Endodermal cell (in vitro differentiated cells): ENCODE measurements at regions not wholly inside any gene's neighbourhood (a gene's known extent, or its start where the extent isn't known, plus 50 kb on each side); places are given as distances from the start of the nearest gene placed in this dataset.
"Not testable (repeated sequence)": the region's sequence is repeated elsewhere in the genome, so short reads cannot be mapped to it uniquely, and the experiment has no call there.

ENCODE experiments used
- DNase-seq: peaks from one replicate; pipeline ENCODE4 v3.0.0-alpha.2; 2017
- H3K27ac ChIP-seq: 2 replicates; pipeline ENCODE4 v1.5.1; 2013; ENCODE audit warnings: mild to moderate bottlenecking, low read depth, low read length, moderate library complexity
- H3K27me3 ChIP-seq: 2 replicates; pipeline ENCODE4 v1.6.1; 2013; ENCODE audit warnings: mild to moderate bottlenecking, low read length, moderate library complexity; ENCODE audit not compliant: insufficient read depth, control insufficient read depth, poor library complexity, severe bottlenecking
- H3K36me3 ChIP-seq: 2 replicates; pipeline ENCODE4 v1.7.0; 2013; ENCODE audit warnings: mild to moderate bottlenecking, low read length, moderate library complexity; ENCODE audit not compliant: control insufficient read depth, insufficient read depth
- H3K4me1 ChIP-seq: one replicate; pipeline ENCODE4 v1.7.0; 2013; ENCODE audit warnings: low read length; ENCODE audit not compliant: control insufficient read depth, insufficient read depth
- H3K4me3 ChIP-seq: 2 replicates; pipeline ENCODE4 v1.5.1; 2013; ENCODE audit warnings: mild to moderate bottlenecking, low read length, moderate library complexity
- H3K9ac ChIP-seq: 2 replicates; pipeline ENCODE4 v1.6.1; 2013; ENCODE audit warnings: mild to moderate bottlenecking, low read length, moderate library complexity; ENCODE audit not compliant: poor library complexity, severe bottlenecking; ENCODE audit errors: extremely low read depth
- H3K9me3 ChIP-seq: 2 replicates; pipeline ENCODE4 v1.6.1; 2013; ENCODE audit warnings: mild to moderate bottlenecking, low read length, moderate library complexity; ENCODE audit not compliant: control insufficient read depth
- H3K27ac Mint-ChIP-seq: 2 replicates; pipeline ENCODE4 v1.8.0; 2020; ENCODE audit warnings: mixed read lengths
- H3K27me3 Mint-ChIP-seq: 2 replicates; pipeline ENCODE4 v1.8.0; 2021; ENCODE audit warnings: mild to moderate bottlenecking, mixed read lengths; ENCODE audit not compliant: insufficient read depth
- H3K36me3 Mint-ChIP-seq: 2 replicates; pipeline ENCODE4 v1.8.0; 2020; ENCODE audit warnings: low read depth, mixed read lengths
- H3K4me1 Mint-ChIP-seq: 2 replicates; pipeline ENCODE4 v1.8.0; 2020; ENCODE audit warnings: mixed read lengths
- H3K4me3 Mint-ChIP-seq: 2 replicates; pipeline ENCODE4 v1.8.0; 2020; ENCODE audit warnings: mild to moderate bottlenecking, moderate library complexity, mixed read lengths
- H3K9me3 Mint-ChIP-seq: 2 replicates; pipeline ENCODE4 v1.8.0; 2020; ENCODE audit warnings: mild to moderate bottlenecking, mixed read lengths
- WGBS, 2 experiments: methylation state at CpG; one replicate each; pipeline versions ENCODE4 v1.1.5 to v1.1.7; 2013; ENCODE audit warnings: missing lambda C conversion rate in 2 of 2, mixed read lengths in 1 of 2; ENCODE audit not compliant: insufficient coverage in 1 of 2, insufficient read length in 1 of 2; 5-methylcytosine and 5-hydroxymethylcytosine counted together
- TF ChIP-seq, protein P1 (sequence below): fragments of 200-600 bp; sonication (generic); conservative IDR thresholded peaks from 2 replicates; pipeline ENCODE4 v1.5.0; 2021; ENCODE audit warnings: antibody characterized with exemption, mild to moderate bottlenecking

- Histone ChIP-seq H3K27ac (no peak overlapping the region), H3K4me3 (no peak overlapping the region), H3K27me3 (no peaks in the 10 kb centered on the region), H3K4me1 (no peaks in the 10 kb centered on the region), H3K36me3 (no peaks in the 10 kb centered on the region), H3K9me3 (no peaks in the 10 kb centered on the region), H3K9ac (no peak overlapping the region)
- Mint-ChIP-seq H3K9me3 (no peaks in the 10 kb centered on the region), H3K4me3 (no peak overlapping the region), H3K36me3 (peaks cover 5% of the 10 kb centered on the region), H3K27ac (no peak overlapping the region), H3K27me3 (no peaks in the 10 kb centered on the region), H3K4me1 (peaks cover 2% of the 10 kb centered on the region)
- DNase-seq: no peak
- TF ChIP-seq, protein P1, sequence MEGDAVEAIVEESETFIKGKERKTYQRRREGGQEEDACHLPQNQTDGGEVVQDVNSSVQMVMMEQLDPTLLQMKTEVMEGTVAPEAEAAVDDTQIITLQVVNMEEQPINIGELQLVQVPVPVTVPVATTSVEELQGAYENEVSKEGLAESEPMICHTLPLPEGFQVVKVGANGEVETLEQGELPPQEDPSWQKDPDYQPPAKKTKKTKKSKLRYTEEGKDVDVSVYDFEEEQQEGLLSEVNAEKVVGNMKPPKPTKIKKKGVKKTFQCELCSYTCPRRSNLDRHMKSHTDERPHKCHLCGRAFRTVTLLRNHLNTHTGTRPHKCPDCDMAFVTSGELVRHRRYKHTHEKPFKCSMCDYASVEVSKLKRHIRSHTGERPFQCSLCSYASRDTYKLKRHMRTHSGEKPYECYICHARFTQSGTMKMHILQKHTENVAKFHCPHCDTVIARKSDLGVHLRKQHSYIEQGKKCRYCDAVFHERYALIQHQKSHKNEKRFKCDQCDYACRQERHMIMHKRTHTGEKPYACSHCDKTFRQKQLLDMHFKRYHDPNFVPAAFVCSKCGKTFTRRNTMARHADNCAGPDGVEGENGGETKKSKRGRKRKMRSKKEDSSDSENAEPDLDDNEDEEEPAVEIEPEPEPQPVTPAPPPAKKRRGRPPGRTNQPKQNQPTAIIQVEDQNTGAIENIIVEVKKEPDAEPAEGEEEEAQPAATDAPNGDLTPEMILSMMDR: no peak
- 93 to 94% methylated on average over 3 to 4 of the region's 4 CpGs for WGBS, 2 experiments
Observed at GRCh38 chr6:138671351-138671750, 102.2 kb upstream of the CCDC28A start.

DNA sequence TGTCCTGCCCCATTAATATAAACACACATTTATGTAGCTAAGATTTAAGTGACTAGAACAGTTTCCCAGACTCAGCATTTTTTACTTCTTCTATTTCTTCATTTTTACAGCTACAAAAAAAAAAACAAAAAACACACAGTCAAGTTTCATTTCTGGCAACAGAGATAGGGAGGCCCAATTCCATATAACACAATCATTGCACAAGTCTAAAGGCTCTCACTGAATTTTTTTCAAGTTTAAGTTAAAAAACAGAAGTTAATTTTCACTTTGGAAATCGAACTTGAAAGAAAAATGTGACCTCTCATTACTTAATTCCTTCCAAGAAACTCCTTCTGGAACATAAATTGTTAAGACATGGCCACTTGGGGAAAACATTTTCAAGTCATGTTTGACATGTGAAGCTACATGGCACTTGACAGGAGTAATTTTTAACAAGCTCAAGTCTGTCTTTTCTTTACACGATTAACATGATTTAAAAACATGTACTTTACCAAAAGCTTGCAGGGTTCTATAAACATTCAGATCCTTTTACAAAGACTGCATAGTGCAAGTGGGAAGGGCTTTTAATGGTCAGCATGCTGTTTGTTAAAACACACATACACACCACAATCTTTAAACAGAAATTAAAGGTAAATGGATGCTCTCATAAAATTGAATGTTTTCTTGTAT is 100.1 kb upstream of the CCDC28A start:
- H3K36me3 ChIP-seq: no peaks in the 10 kb centered on the region
- H3K9me3 ChIP-seq: no peaks in the 10 kb centered on the region
- no peak for DNase-seq
- TF ChIP-seq, protein P1: no peak
- no peak overlapping the region for H3K27ac ChIP-seq
- no peaks in the 10 kb centered on the region for H3K9me3 Mint-ChIP-seq
- H3K4me3 Mint-ChIP-seq: no peak overlapping the region
- no peaks in the 10 kb centered on the region for H3K4me1 ChIP-seq
- H3K9ac ChIP-seq: no peak overlapping the region
- H3K4me3 ChIP-seq: no peak overlapping the region
- H3K27me3 ChIP-seq: no peaks in the 10 kb centered on the region
- WGBS, 2 experiments: 86 to 87% methylated on average over 2 of the region's 2 CpGs
- H3K36me3 Mint-ChIP-seq: peaks cover 5% of the 10 kb centered on the region
- H3K27me3 Mint-ChIP-seq: no peaks in the 10 kb centered on the region
- no peak overlapping the region for H3K27ac Mint-ChIP-seq
- H3K4me1 Mint-ChIP-seq: peaks cover 9% of the 10 kb centered on the region

DNA sequence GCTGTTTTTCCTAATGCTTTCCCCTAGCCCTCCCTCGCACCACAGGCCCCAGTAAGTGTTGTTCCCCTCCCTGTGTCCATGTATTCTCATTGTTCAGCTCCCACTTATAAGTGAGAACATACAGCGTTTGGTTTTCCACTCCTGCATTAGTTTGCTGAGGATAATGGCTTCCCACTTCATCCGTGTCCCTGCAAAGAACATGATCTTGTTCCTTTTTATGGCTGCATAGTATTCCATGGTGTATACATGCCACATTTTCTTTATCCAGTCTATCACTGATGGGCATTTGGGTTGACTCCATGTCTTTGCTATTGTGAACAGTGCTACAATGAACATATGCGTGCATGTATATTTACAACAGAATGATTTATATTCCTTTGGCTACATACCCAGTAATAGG is 99.1 kb upstream of the CCDC28A start:
- H3K27me3 Mint-ChIP-seq, H3K9me3 ChIP-seq, H3K9me3 Mint-ChIP-seq, H3K4me1 ChIP-seq, H3K4me3 ChIP-seq, H3K27ac ChIP-seq, H3K27ac Mint-ChIP-seq, H3K36me3 ChIP-seq, H3K27me3 ChIP-seq, H3K36me3 Mint-ChIP-seq, H3K9ac ChIP-seq, DNase-seq, H3K4me3 Mint-ChIP-seq: not testable (repeated sequence)
- WGBS, 2 experiments: 77 to 90% methylated on average over 4 of the region's 4 CpGs
- H3K4me1 Mint-ChIP-seq: peaks cover 11% of the 10 kb centered on the region

DNA sequence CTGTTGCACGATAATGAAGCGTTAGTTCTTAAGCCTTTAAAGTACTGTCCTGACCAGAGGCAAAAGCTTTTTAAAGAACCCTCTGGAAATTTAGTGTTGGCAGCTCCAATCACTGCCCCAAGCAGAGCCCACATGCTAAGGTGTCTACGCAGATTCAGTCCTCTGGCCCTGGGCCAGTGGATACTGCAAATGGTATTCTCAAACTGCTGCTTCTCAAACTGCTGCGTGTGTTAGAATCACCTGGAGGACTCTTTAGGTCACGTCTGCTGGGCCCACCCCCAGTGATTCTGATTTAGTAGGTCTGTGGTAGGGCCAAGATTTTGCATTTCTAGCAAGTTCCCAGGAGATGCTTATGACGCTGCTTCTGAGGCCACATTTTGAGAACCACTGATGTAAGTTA is 96.0 kb upstream of the CCDC28A start:
- H3K27ac ChIP-seq: no peak overlapping the region
- no peak overlapping the region for H3K9ac ChIP-seq
- H3K36me3 ChIP-seq: no peaks in the 10 kb centered on the region
- H3K4me3 ChIP-seq: no peak overlapping the region
- TF ChIP-seq, protein P1: no peak
- H3K27me3 ChIP-seq: no peaks in the 10 kb centered on the region
- no peaks in the 10 kb centered on the region for H3K9me3 ChIP-seq
- H3K4me1 Mint-ChIP-seq: peaks cover 11% of the 10 kb centered on the region
- H3K36me3 Mint-ChIP-seq: peaks cover 3% of the 10 kb centered on the region
- no peak for DNase-seq
- no peaks in the 10 kb centered on the region for H3K4me1 ChIP-seq
- no peaks in the 10 kb centered on the region for H3K9me3 Mint-ChIP-seq
- no peaks in the 10 kb centered on the region for H3K27me3 Mint-ChIP-seq
- H3K4me3 Mint-ChIP-seq: no peak overlapping the region
- peak overlapping the region; percentile 4 for H3K27ac Mint-ChIP-seq
- WGBS, 2 experiments: 90 to 92% methylated on average over 6 of the region's 6 CpGs
